NCI-H345 (cell line): ENCODE measurements at regions not wholly inside any gene's neighbourhood (a gene's known extent, or its start where the extent isn't known, plus 50 kb on each side); places are given as distances from the start of the nearest gene placed in this dataset.
A peak's percentile ranks its signal among the peaks of the same experiment; 100 is the strongest.

Experiments used
- DNase-seq: peaks from one replicate; lab custom pipeline; 2025; lab: John Stamatoyannopoulos, UW

DNA sequence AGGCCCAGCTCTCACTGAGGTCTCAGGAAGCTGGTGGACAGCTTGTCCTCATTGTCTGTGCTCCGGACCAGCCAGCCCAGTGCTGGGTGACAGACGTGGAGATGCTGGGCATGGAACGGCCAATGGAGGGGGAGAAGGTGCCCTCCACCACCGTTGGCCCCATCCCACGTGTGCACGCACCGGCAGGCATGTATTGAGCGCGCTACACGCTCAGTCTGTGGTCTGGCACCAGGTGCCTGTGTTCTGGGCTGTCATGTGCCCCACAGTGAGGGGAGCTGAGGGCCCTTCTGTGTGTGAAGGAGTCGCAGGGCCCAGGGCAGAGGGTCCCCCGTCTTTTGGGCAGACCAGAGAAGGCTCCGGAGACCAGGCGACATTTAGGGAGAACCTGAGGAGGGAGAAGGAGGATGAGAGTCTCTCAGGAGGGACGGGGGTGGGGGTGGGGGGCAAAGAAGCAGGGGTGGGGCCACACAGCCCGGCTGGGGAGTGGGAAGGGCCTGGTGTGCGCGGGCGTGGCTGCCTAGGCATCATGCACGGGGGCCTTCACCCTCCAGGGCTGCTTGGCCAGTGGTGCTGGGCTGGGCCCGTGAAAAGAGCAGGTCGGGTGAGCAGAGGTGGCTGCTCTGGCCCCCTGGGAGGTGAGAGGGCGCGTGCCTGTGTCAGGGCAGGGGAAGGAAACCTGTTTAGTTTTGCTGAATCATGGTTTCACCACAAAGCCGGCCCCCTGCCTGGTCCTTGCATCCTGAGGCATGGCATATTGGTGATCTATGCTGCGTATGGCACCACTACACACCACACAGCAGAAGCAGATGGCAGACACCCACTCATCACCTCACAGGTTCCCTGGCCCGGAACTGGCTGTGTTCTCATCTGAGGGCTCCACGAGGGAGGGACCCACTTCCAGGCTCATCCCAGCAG, 86.7 kb upstream of the TTC34 start:
- DNase-seq = no peak

DNA sequence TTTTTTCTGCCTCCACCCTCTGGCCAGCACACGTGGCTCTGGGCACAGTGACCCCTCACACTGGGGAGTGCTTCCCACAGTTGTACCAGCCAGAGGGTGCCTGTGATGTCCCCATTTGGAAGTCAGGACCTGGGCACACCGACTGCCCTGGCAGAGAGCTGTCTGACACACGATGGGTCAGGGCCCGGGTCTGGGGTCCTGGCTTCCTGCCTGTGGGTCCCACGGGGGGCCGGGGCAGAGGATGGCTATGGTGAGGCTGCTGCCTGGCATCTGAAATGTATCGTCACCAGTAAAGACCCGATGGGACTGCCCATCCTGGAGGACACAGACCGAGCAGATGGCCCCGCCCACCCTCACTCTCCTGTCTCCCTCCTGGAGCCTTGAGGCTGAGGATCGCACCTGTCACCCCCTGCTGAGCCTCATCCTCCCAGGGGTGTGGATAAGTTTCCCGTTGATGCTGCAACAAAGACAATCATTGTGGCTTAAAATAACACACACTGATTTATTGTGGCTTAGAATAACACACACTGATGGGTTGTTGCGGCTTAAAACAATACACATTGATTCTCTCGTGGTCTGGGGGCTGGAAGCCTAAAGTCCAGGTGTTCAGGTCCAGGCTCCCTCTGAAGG, 88.8 kb upstream of the TTC34 start:
- DNase-seq = peak; percentile 13

DNA sequence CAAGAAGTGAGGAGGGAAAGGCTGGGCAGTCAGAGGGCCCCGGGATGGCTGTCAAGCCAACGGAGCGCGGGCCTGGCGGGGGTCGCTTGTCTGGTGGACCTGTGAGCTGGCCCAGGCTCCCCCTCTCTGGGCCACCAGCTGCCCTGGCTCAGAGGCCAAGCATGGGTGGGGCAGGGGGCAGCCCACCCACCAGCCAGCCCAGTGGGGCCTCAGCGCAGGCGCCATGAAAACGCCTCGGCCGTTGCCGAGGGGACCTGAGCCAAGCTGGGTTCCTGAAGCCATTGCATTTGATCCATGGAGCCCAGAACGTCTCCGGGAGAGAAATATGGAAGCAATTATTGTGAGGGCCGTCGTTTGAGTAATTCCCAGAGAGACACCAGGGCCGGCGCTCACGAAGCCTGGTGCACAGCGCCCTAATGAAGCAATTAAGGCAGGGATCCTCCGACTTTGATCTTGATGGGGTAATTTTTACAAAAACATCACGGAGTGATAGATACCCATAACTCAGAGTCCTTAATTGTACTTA, 90.5 kb upstream of the TTC34 start:
- DNase-seq = no peak

DNA sequence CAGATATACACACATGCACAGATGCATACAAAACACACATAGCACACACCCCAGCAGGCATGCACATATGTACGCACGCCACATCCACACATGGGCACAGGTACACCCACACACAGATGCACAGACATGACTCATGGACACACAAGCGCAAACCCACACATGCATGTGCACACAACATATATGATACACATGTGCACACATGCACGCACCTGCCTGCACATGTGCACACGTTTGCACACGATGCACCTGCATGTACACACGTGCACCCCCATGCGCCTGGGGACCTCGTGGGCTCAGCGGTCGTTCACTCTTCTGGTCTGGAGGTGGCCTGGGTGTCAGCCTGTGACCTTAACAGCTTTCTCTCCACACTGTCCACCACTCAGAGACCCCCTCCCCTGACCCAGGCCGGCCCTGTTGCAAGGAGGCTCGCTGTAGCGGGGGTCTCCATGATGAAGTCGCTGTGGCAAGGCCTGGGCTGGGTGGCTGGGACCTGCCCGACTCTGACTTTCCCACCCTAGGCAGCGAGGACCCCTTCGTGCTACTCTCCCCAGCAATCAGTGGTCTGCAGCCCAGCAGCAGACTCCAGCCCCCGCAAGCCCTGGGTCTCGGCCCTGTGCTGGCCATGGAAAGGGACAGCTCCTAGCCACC, 92.1 kb upstream of the TTC34 start:
- no peak for DNase-seq

DNA sequence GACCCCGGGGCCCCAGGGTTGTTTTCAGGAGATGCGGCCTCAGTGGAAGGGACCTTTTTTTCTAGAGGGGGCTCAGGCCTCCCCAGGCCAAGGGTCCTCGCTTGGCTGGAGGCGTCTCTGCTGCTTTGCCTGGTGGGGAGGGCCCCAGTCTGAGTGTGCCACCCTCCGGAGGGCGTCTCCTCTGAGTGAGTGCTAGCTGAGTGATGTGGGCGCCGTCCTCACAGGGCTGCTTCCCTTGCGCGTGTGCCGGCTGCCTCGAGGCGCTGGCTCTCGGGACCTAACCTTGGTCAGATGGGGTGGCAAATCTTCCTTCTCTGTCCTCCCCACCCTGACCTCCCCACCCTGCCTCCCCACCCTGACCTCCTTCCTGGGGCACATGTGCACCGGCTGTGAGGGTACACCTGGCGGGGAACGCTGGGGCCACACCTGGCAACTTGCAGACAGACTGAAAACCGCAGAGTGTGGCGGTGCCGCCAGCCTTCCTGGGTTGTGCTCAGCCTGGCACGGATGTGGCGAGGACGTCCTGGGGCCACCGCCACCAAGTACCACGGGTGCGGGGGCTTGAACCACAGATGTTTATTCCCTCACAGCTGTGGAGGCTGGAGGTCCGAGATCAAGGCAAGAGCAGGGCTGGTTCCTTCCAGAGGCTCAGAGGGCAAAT, 93.0 kb upstream of the TTC34 start:
- DNase-seq = no peak

DNA sequence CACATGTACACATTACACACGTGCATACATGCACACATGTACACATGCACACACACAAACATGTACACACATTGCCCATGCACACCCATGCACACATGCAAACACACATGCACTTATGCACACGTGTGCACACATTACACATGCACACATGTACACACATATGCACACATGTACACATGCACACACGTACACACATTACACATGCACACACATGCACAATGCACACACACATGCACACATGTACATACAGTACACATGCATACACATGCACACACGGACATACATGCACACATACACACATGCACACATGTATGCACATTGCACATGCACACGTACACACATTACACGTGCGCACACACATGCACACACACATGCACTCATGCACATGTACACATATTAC, 95.3 kb upstream of the TTC34 start:
- DNase-seq = no peak

DNA sequence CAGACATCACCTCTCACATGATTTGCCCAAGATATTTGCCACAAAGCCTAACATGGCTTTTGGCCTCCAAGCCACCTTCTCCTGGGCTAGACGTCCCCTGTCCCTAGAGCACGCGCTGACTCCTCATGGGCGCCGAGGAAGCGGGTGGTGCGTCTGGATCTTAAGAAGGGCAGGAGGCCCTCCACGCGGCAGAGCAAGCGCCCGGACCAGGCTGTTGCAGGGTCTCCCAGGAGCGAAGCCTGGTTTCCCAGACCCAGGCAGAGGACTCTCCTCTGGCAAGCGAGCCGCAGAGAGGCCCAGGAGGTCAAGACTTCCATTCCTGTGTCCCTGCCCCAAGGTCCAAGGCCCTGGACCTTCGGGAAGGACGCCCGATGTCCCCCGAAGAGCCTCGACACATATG, 101.7 kb upstream of the TTC34 start:
- no peak for DNase-seq

DNA sequence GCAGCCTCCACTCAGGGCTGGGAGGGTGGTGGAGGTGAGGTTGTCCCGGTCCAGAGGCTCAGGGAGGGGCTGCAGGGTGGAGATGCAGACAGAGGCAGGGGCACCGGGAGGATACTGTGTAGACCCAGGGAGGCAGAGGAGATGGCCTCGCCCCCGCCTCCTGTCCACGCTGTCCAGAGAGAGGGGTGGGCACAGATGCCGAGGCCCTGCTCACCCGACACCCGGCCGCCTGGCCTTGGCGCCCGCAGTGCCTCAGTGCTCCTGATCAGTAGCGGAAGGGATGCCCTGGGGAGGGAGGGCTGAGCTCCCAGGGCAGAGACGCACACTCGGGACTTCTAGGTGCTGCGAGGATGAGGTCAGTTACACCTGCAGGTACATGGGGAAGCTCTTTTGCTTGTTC, 102.7 kb upstream of the TTC34 start:
- DNase-seq = no peak

DNA sequence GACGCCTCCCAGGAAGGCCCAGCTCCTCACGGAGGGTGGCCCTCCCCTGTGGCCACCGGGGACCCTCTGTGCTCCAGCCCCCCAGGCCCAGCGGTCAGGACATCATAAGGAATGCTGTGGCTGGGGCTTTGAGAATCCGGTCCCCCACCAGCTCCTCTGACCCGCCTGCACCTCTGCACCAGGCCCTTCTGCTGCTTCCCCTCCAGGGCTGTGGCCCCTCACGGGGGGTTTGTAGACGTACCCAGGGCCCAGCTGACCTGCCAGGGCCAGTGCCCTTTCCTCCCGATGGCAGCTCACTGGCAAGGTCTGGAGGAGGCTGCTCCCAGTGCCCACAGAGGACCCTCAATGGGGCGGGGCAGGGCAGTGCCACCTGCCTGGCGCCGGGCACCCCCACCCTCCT, 103.9 kb upstream of the TTC34 start:
- DNase-seq = no peak

DNA sequence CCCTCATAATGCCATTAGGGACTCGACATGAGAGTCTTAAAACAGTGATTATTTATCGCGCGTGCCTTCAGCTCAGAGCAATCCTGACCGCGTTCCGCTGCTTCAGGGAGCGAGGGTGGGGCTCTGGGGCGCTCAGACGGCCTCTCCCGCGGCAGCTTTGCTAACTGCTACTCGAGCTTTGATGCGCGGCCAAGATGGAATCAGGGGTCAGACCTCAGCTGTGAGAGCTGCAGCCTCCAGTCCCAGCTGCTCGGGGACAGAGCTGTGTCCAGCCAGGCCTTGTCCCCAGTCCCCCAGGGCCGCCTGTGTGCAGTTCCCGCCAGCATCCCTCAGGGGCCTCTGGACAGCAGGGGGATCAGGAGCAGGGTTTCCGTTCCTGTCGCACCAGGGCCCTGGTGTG, 104.6 kb upstream of the TTC34 start:
- DNase-seq = no peak

DNA sequence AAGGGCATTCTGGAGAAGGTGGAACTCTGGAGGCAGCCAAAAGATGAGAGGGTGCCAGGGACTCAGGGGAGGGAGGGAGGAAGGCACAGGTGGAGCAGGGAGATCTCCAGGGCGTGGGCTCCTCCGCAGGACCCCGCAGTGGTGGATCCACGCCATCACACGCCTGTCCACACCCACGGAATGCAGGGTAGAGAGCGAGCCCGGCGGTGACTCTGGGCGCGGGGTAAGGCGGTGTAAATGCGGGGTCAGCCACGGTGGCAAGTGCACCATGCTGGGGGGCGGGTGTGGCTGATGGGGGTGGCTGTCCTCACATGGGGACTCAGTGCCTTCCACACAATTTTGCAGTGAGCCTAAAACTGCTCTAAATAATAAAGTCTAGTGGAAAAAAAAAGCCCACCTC, 105.1 kb upstream of the TTC34 start:
- DNase-seq = no peak

DNA sequence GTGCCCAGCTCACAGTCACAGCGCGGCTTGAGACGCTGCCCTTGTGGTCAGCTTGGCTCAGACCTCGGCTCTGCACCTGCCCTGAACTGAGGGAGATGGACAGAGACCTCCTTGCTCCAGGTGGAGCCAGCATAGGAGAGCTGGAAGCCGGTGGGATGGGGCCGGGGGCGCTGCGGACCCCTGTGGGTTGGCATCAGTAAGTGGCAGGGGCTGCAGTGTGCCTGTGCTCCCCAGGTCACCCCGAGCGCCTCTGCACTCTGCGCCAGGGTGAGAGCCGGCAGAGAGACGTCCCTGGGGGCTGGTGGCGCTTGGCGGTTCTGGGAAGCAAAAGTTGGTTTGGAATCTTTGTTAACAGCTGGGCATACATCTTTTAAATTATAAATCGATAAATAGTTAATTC, 105.6 kb upstream of the TTC34 start:
- DNase-seq = no peak

DNA sequence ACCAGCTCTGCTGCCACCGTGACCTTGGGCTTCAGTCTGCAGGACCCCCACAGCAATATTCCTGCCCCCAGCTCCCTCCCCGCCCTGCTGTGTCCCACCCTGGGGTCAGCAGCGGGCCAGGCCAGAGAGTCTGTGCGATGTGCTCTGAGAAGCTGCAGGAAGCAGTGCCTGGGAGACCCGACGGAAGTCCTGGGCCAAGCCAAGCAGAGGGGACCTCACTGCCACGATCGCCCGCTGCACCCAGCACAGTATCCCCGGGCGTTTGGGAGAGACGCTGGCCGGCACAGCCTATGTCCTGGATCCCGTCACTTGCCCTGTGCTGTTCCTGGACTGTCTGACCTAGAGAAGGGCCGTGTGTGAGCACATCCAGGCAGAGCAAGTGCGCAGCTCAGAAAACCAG, 106.6 kb upstream of the TTC34 start:
- DNase-seq = no peak

DNA sequence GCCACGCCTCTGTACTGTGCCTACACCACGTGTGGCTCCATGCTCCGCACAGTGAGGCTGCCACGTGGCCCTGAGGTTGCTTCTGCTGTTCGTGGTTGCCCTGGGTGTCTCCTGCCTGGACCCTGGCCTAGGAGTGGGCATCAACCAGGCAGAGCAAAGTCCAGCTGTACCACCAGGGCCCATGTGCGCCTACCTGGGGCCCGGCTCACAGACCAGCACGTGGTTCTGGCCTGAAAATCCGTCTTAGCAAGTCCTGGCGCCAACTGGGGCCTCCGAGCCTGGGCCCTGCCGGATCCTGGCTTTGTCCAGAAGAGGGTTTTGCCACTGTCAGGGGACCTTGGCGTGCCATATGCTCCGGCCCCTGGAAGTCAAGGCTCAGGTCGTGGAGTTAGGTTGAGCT, 107.1 kb upstream of the TTC34 start:
- DNase-seq = no peak

DNA sequence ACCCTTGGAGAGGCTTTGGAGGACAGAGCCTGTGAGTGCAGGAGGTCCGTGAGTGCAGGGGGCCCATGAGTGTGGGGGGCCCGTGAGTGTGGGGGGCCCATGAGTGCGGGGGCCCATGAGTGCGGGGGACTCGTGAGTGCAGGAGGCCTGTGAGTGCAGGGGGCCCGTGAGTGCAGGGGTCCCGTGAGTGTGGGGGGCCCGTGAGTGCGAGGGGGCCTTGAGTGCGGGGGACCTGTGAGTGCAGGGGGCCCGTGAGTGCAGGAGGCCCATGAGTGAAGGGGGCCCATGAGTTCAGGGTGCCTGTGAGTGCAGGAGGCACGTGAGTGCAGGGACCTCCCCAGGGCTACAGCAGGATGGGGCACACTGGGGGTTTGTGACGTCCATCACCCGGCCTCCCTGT, 108.3 kb upstream of the TTC34 start:
- DNase-seq = no peak

DNA sequence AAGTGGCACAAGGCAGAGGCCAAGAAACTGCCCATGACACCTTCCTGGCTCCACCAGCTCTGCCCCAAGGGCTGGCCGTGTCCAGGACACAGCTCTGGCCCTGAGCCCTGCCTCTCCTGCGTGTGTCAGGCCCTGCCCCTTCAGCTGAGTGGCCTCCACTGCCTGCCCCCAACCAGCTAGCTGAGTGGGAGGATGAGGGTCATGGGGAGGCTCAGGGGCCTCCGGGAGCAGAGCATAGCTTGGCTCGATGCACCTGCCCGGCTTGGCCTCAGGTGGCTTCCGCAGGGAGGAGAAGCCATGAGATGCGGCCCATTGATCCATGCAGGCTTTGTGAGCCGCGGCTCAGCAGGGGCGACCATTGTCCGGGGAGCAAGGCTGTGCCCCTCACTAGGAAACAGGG, 108.7 kb upstream of the TTC34 start:
- no peak for DNase-seq

DNA sequence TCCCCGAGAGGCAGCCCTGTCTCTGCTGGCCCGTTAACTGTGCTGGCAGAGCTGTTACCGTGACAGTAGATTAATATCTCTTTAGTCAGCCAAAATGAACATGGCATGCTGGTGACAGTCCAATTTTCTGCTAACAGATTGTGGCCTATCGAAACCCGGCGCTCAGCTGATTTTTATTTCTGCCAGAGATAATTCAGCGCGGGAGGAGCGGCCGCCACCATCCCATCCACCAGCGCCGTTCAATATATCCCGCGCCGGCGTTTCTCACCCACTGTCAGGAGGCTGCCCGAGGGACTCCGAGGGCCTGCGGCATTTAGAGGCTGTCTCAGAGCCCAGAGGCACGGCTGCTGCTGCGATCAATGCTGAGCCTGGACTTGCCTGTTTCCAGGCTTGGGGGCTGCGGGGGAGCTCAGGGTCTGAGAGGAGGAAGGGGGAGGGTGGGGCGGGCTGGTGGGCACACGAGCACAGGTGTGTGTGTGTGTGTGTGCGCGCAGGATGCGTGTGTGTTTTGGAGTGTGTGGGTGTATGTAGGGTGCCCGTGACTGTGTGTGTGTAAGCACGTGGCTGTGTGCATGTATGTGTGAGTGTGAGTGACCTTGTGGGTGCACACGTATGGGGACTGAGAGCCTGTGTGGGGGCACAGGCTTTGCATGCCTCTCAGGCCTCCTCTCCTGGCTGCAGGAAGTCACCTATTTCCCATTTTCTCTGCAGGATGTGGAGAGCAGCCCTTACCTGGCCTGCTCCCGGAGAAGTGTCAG, 109.7 kb upstream of the ACTRT2 start:
- no peak for DNase-seq

DNA sequence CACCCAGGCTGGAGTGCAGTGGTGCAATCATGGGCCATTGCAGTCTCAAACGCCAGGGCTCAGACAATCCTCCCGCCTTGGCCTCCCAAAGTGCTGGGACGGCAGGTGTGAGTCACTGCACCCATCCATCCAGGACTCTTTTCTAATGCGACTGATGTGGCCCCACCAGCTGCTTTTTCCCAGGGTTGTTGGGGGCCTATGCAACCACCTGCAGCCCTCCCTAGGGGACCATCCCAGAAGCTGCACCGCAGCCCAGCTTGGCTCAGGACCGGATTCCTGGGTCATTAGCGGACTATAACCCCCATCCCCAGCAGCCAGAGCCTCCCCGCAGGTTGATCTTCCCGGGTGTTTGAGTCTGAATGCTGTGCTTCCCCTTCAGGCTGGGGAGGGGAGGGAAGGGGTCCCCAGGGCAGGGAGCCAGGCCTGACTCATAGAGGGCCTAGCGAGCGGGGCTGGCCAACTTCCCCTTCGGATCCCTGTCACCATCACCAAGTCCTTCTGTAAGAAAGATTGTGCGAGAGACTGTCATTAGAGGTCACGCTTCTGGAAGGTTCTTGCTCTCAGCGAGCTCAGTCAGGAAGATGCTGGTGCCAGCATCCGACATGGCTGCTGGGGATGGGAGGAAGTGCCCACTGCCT, 108.7 kb upstream of the ACTRT2 start:
- no peak for DNase-seq

DNA sequence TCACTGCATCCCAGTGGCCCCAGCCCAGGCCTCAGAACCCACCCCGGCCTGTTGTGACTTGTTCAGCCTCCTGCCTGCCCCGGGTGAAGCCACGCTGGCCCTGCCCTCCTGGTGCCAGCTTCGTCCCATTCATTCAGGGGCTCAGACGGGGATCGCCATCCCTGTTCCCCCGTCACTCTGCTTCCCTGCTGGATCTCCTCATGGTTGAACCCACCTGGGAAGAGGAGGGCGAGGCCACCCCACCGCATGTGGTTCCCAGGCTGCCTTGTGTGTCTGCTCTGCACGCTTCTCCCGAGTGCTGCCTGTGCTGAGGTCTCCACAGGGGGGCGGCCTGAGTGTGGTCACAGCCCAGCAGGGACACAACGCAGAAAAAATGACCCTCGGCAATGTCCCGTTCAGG, 108.2 kb upstream of the ACTRT2 start:
- DNase-seq = no peak

DNA sequence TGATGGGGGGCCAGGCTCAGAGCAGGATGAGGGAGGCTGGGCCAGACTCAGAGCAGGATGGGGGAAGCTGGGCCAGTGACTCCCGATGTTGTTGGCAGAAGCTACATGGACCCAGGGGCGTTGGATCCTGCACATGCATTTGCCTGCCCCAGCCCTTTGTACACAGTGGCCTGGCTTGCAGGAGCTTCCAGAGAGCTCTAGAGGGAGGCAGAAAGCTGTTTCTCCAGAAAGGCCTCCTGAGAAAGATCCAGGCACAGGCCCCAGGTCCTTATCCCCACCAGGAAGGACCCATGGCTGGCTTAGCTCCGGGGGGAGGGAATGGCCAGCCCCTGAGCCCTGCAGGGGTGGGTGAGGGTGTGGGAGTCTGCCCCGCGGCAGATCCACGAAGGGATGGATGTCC, 106.6 kb upstream of the ACTRT2 start:
- DNase-seq = no peak

DNA sequence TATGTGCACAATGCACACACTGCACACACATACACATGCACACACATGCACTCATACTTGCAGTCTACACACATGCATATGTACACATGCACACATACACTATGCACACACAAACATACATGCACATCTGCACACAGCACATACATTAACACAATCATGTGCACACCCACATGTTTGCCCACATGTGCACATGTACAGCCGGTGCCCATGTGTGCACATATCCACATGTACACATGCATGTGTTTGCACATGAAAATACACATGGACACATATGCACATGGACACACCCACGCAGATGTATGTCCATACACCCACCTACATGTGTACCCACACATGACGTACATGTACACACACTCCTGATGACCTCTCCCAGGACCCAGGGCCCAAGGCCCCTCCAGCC, 105.1 kb upstream of the ACTRT2 start:
- no peak for DNase-seq
